NCI-H1694 (cell line): ENCODE measurements at regions not wholly inside any gene's neighbourhood (a gene's known extent, or its start where the extent isn't known, plus 50 kb on each side); places are given as distances from the start of the nearest gene placed in this dataset.
"Not testable (repeated sequence)": the region's sequence is repeated elsewhere in the genome, so short reads cannot be mapped to it uniquely, and the experiment has no call there.

Experiments used
- DNase-seq: peaks from one replicate; lab custom pipeline; 2025; lab: John Stamatoyannopoulos, UW

- no peak for DNase-seq
Observed at GRCh38 chr13:109273326-109273751, 513.0 kb downstream of the IRS2 start.

- DNase-seq = no peak
Observed at GRCh38 chr13:109272595-109273325, 513.6 kb downstream of the IRS2 start.

GRCh38 chr13:109271555-109272541 lies 514.5 kb downstream of the IRS2 start:
- DNase-seq = no peak

GRCh38 chr13:109271061-109271460 lies 515.3 kb downstream of the IRS2 start:
- no peak for DNase-seq

GRCh38 chr13:109269381-109269780 lies 517.0 kb downstream of the IRS2 start:
- not testable (repeated sequence) for DNase-seq

- DNase-seq = not testable (repeated sequence)
Observed at GRCh38 chr13:109268492-109268891, 517.9 kb downstream of the IRS2 start.

- not testable (repeated sequence) for DNase-seq
Observed at GRCh38 chr13:109267400-109267799, 519.0 kb downstream of the IRS2 start.

GRCh38 chr13:109265438-109265742 lies 521.0 kb downstream of the IRS2 start:
- not testable (repeated sequence) for DNase-seq

- not testable (repeated sequence) for DNase-seq
Observed at GRCh38 chr13:109264603-109265437, 521.6 kb downstream of the IRS2 start.

GRCh38 chr13:109257761-109258157 lies 528.6 kb downstream of the IRS2 start:
- DNase-seq = not testable (repeated sequence)
